Type B pancreatic cell (in vitro differentiated cells): ENCODE measurements at regions not wholly inside any gene's neighbourhood (a gene's known extent, or its start where the extent isn't known, plus 50 kb on each side); places are given as distances from the start of the nearest gene placed in this dataset.

Source experiments
- DNase-seq: peaks from one replicate; pipeline ENCODE4 v3.0.0; 2021; ENCODE audit warnings: mixed read lengths; ENCODE audit not compliant: unreplicated experiment; ENCODE audit errors: extremely low spot score
- H3K27ac Mint-ChIP-seq: 2 replicates; pipeline ENCODE4 v1.8.0; 2021; ENCODE audit warnings: mild to moderate bottlenecking, mixed read lengths
- H3K27me3 Mint-ChIP-seq: 2 replicates; pipeline ENCODE4 v1.8.0; 2021; ENCODE audit warnings: mixed read lengths
- H3K36me3 Mint-ChIP-seq: 2 replicates; pipeline ENCODE4 v1.8.0; 2021; ENCODE audit warnings: mixed read lengths
- H3K4me1 Mint-ChIP-seq: one replicate; pipeline ENCODE4 v1.8.0; 2021; ENCODE audit warnings: mixed read lengths; ENCODE audit not compliant: unreplicated experiment
- H3K4me3 Mint-ChIP-seq: 2 replicates; pipeline ENCODE4 v1.8.0; 2021; ENCODE audit warnings: mild to moderate bottlenecking, mixed read lengths
- H3K9me3 Mint-ChIP-seq: 2 replicates; pipeline ENCODE4 v1.8.0; 2021; ENCODE audit warnings: mixed read lengths
- TF ChIP-seq, protein P1 (sequence below): fragments of 200-600 bp; sonication (generic); conservative IDR thresholded peaks from 2 replicates; pipeline ENCODE4 v1.5.0; 2021; ENCODE audit warnings: antibody characterized with exemption, mild to moderate bottlenecking

DNA sequence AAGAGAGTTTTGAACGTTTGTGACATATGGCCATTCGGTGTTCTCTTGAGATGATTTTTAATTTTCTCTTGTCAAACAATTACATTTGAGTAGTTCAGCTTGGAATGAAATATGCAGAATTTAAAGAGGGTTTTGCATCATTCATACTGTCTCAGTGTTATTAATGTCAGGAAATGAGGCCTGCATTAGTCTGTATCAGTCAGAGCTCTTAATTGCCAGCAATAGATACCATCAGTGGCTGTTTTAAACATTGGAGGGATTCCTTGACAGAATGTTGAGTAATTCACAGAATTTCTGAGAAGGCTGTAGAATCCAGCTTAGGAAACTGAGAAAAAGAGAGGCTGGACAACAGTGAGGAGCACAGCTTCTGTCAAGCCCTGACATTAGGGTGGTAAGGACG lies 722.0 kb downstream of the NR2F2 start:
- DNase-seq: no peak
- TF ChIP-seq, protein P1, sequence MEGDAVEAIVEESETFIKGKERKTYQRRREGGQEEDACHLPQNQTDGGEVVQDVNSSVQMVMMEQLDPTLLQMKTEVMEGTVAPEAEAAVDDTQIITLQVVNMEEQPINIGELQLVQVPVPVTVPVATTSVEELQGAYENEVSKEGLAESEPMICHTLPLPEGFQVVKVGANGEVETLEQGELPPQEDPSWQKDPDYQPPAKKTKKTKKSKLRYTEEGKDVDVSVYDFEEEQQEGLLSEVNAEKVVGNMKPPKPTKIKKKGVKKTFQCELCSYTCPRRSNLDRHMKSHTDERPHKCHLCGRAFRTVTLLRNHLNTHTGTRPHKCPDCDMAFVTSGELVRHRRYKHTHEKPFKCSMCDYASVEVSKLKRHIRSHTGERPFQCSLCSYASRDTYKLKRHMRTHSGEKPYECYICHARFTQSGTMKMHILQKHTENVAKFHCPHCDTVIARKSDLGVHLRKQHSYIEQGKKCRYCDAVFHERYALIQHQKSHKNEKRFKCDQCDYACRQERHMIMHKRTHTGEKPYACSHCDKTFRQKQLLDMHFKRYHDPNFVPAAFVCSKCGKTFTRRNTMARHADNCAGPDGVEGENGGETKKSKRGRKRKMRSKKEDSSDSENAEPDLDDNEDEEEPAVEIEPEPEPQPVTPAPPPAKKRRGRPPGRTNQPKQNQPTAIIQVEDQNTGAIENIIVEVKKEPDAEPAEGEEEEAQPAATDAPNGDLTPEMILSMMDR: no peak
- no peaks in the 10 kb centered on the region for H3K36me3 Mint-ChIP-seq
- peaks cover 4% of the 10 kb centered on the region for H3K9me3 Mint-ChIP-seq
- no peaks in the 10 kb centered on the region for H3K27me3 Mint-ChIP-seq
- H3K4me1 Mint-ChIP-seq: no peaks in the 10 kb centered on the region
- no peak overlapping the region for H3K4me3 Mint-ChIP-seq
- no peak overlapping the region for H3K27ac Mint-ChIP-seq

DNA sequence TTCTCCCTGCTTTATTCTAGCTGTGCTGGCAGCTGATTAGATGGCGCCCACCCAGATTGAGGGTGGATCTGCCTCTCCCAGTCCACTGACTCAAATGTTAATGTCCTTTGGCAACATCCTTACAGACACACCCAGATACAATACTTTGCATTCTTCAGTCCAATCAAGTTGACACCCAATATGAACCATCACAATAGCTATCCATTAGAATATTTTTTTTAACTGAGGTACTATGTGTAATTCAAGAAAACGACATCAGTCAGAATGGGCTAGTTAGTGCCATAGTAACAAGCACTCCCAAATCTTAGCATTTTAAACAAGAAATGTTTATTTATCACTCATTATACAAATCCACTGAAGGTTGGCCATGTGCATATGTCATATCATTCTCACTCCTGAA lies 723.1 kb downstream of the NR2F2 start:
- Mint-ChIP-seq H3K4me3 (no peak overlapping the region), H3K27me3 (no peaks in the 10 kb centered on the region), H3K36me3 (no peaks in the 10 kb centered on the region), H3K27ac (no peak overlapping the region), H3K4me1 (no peaks in the 10 kb centered on the region), H3K9me3 (peaks cover 4% of the 10 kb centered on the region)
- no peak for DNase-seq
- TF ChIP-seq, protein P1: no peak

DNA sequence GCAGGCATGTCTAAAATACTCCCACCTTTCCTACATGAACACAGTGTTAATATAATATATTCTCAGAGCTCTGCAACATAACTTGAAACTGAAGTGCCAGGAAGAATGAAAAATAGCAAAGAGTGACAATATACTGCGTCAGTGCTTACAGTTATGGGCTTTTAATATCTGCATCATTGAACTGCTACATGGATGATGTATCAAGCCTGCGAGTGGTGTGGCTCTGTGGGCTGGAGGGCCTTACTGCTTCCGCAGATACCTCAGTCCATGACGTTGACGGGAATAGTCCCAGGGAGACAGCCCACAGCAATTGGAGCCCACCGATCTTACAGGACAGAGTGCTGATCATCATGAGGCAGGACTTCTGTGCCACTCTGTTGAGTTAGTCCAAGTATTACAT lies 727.0 kb downstream of the NR2F2 start:
- Mint-ChIP-seq H3K4me1 (peaks cover 11% of the 10 kb centered on the region), H3K9me3 (no peaks in the 10 kb centered on the region), H3K36me3 (no peaks in the 10 kb centered on the region), H3K27me3 (no peaks in the 10 kb centered on the region), H3K4me3 (no peak overlapping the region), H3K27ac (peak overlapping the region; percentile 22)
- DNase-seq: no peak
- TF ChIP-seq, protein P1: no peak

DNA sequence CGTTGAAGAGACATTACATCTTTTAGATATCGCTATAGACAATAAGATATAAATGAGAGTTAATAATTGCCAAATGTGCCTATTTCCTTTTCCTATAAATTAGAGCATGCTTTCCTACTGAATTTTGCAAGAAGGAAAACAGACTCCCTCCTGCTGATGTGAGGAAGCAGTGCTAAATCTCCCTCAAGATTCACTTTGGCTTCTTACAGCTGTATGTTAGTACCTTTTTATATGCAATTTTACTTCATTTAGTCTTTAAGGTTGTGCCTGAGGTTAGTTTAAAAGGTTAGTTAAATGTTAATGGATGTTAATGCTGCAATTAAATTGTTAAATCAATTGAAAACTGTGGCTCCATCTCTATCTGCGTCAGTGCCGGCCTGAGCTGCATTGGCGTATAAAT lies 728.8 kb downstream of the NR2F2 start:
- no peaks in the 10 kb centered on the region for H3K27me3 Mint-ChIP-seq
- H3K4me1 Mint-ChIP-seq: peaks cover 11% of the 10 kb centered on the region
- H3K4me3 Mint-ChIP-seq: no peak overlapping the region
- TF ChIP-seq, protein P1: no peak
- no peak overlapping the region for H3K27ac Mint-ChIP-seq
- no peaks in the 10 kb centered on the region for H3K9me3 Mint-ChIP-seq
- no peaks in the 10 kb centered on the region for H3K36me3 Mint-ChIP-seq
- DNase-seq: no peak

DNA sequence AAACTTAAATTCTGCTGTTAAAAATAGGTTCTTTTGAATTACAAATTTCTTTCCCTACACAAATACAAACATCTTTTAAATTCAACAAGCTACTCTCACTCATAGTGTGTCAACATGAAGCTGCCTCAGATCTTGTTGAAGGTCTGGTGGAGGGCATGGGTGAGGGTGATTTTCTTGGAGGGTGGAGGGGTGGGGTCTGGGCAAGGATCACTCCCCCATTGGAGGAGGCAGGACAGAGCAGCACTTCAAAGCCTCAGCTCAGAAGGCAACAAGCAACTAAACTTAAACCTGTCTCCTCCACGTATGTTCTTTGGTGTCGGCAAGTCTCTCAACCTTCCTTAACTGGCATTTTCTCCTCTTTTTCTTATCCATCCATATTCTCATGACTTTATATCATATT lies 730.9 kb downstream of the NR2F2 start:
- Mint-ChIP-seq H3K36me3 (no peaks in the 10 kb centered on the region), H3K27me3 (no peaks in the 10 kb centered on the region), H3K4me1 (peaks cover 11% of the 10 kb centered on the region), H3K27ac (no peak overlapping the region), H3K4me3 (no peak overlapping the region), H3K9me3 (no peaks in the 10 kb centered on the region)
- TF ChIP-seq, protein P1: no peak
- no peak for DNase-seq

DNA sequence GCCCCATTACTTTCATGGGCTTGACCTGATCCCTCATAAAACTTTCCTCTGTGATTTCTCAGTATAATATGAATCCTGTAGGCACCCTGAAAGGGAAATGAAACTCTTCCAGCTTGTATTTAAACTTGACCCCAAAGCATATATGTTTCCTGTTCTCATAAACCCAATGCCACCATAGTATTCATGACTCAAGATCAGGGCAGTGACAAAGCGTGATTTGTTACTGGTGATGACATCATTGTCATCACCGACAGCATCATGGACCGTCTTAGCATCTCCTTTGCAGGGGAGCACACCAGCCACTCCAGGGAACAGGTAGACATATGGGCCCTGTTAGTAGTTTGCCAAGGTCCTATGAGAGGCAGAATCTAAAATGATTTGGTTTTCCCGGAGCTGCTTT lies 741.2 kb downstream of the NR2F2 start:
- H3K27me3 Mint-ChIP-seq: no peaks in the 10 kb centered on the region
- no peak for DNase-seq
- no peak overlapping the region for H3K4me3 Mint-ChIP-seq
- peaks cover 9% of the 10 kb centered on the region for H3K9me3 Mint-ChIP-seq
- H3K36me3 Mint-ChIP-seq: no peaks in the 10 kb centered on the region
- H3K4me1 Mint-ChIP-seq: peaks cover 13% of the 10 kb centered on the region
- TF ChIP-seq, protein P1: no peak
- H3K27ac Mint-ChIP-seq: no peak overlapping the region
